ENCODE measurements at regions not wholly inside any gene's neighbourhood (a gene's known extent, or its start where the extent isn't known, plus 50 kb on each side); places are given as distances from the start of the nearest gene placed in this dataset.

- Histone ChIP-seq H2AFZ (ENCODE audit: low read length) (no peak overlapping the region), H3K36me3 (ENCODE audit: insufficient read depth, low read length) (no peaks in the 10 kb centered on the region), H3K4me2 (ENCODE audit: insufficient read depth, low read length) (no peak overlapping the region), H3K79me2 (ENCODE audit: insufficient read depth, low read length) (no peaks in the 10 kb centered on the region), H4K20me1 (ENCODE audit: insufficient read depth, low read length) (no peaks in the 10 kb centered on the region), H3K4me1 (ENCODE audit: insufficient read depth, low read length) (no peaks in the 10 kb centered on the region), H3K9me3 (ENCODE audit: low read depth, low read length) (no peaks in the 10 kb centered on the region), H3K27me3 (ENCODE audit: insufficient read depth, low read length) (no peaks in the 10 kb centered on the region), H3K27ac (ENCODE audit: low read depth, low read length) (no peak overlapping the region), H3K4me3 (ENCODE audit: insufficient read depth, low read length) (no peak overlapping the region)
- DNase-seq (ENCODE audit: insufficient read length, low spot score, missing footprints), result no peak
- TF ChIP-seq, protein P1, sequence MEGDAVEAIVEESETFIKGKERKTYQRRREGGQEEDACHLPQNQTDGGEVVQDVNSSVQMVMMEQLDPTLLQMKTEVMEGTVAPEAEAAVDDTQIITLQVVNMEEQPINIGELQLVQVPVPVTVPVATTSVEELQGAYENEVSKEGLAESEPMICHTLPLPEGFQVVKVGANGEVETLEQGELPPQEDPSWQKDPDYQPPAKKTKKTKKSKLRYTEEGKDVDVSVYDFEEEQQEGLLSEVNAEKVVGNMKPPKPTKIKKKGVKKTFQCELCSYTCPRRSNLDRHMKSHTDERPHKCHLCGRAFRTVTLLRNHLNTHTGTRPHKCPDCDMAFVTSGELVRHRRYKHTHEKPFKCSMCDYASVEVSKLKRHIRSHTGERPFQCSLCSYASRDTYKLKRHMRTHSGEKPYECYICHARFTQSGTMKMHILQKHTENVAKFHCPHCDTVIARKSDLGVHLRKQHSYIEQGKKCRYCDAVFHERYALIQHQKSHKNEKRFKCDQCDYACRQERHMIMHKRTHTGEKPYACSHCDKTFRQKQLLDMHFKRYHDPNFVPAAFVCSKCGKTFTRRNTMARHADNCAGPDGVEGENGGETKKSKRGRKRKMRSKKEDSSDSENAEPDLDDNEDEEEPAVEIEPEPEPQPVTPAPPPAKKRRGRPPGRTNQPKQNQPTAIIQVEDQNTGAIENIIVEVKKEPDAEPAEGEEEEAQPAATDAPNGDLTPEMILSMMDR (IDR thresholded peaks at IDR 0.05; ENCODE audit: extremely low read depth, low read depth, low read length), result no peak
Measured at GRCh38 chr14:66109426-66109825, 376.7 kb upstream of the CCDC196 start.

DNA sequence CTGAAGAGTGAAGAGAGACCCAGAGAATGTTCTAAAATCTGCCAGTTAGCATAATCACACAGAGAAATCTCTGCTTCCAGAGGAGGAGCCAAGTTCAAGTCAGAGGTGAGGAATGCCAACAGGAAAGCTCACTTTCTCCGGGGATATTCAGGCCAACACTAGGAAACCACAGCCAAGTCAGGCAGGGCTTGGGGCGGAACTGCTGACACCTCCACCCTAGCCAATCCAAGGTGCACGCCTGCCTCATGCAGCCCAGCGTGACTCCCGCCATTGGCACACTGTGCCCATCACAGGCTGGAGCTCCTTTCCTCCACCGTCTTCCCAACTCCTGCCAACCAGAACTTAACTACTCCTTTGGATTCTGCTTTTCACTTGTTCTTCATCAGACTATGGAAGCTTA, 374.3 kb upstream of the CCDC196 start:
- no peaks in the 10 kb centered on the region for H3K9me3 ChIP-seq (ENCODE audit: low read depth, low read length)
- H3K27me3 ChIP-seq (ENCODE audit: insufficient read depth, low read length), result no peaks in the 10 kb centered on the region
- H3K36me3 ChIP-seq (ENCODE audit: insufficient read depth, low read length), result no peaks in the 10 kb centered on the region
- H4K20me1 ChIP-seq (ENCODE audit: insufficient read depth, low read length), result no peaks in the 10 kb centered on the region
- H3K4me1 ChIP-seq (ENCODE audit: insufficient read depth, low read length), result no peaks in the 10 kb centered on the region
- H3K27ac ChIP-seq (ENCODE audit: low read depth, low read length), result no peak overlapping the region
- no peak overlapping the region for H3K4me3 ChIP-seq (ENCODE audit: insufficient read depth, low read length)
- no peak overlapping the region for H3K4me2 ChIP-seq (ENCODE audit: insufficient read depth, low read length)
- TF ChIP-seq, protein P1 (IDR thresholded peaks at IDR 0.05; ENCODE audit: extremely low read depth, low read depth, low read length), result no peak
- no peak for DNase-seq (ENCODE audit: insufficient read length, low spot score, missing footprints)
- H3K79me2 ChIP-seq (ENCODE audit: insufficient read depth, low read length), result no peaks in the 10 kb centered on the region
- no peak overlapping the region for H2AFZ ChIP-seq (ENCODE audit: low read length)

DNA sequence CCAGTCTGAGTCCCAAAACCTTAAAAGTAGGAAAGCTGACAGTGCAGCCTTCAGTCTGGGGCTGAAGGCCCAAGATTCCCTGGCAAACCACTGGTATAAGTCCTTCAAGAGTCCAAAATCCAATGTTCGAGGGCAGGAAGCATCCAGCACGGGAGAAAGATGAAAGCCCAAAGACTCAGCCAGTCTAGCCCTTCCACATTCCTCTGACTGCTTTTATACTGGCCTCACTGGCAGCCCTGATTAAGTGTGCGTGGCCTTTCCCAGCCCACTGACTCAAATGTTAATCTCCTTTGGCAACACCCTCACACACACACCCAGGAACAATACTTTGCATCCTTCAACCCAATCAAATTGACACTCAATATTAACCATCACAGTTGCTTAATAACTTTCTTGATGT, 372.1 kb upstream of the CCDC196 start:
- H3K27me3 ChIP-seq (ENCODE audit: insufficient read depth, low read length), result no peaks in the 10 kb centered on the region
- no peak overlapping the region for H3K4me2 ChIP-seq (ENCODE audit: insufficient read depth, low read length)
- no peaks in the 10 kb centered on the region for H3K79me2 ChIP-seq (ENCODE audit: insufficient read depth, low read length)
- no peak overlapping the region for H3K4me3 ChIP-seq (ENCODE audit: insufficient read depth, low read length)
- no peak overlapping the region for H2AFZ ChIP-seq (ENCODE audit: low read length)
- no peaks in the 10 kb centered on the region for H3K4me1 ChIP-seq (ENCODE audit: insufficient read depth, low read length)
- no peaks in the 10 kb centered on the region for H3K9me3 ChIP-seq (ENCODE audit: low read depth, low read length)
- H4K20me1 ChIP-seq (ENCODE audit: insufficient read depth, low read length), result no peaks in the 10 kb centered on the region
- no peak for DNase-seq (ENCODE audit: insufficient read length, low spot score, missing footprints)
- no peak overlapping the region for H3K27ac ChIP-seq (ENCODE audit: low read depth, low read length)
- no peaks in the 10 kb centered on the region for H3K36me3 ChIP-seq (ENCODE audit: insufficient read depth, low read length)
- TF ChIP-seq, protein P1 (IDR thresholded peaks at IDR 0.05; ENCODE audit: extremely low read depth, low read depth, low read length), result no peak

GRCh38 chr14:66115740-66116502, 370.2 kb upstream of the CCDC196 start:
- H3K27me3 ChIP-seq (ENCODE audit: insufficient read depth, low read length), result no peaks in the 10 kb centered on the region
- H3K9me3 ChIP-seq (ENCODE audit: low read depth, low read length), result no peaks in the 10 kb centered on the region
- H3K4me3 ChIP-seq (ENCODE audit: insufficient read depth, low read length), result no peak overlapping the region
- H3K4me1 ChIP-seq (ENCODE audit: insufficient read depth, low read length), result no peaks in the 10 kb centered on the region
- H3K4me2 ChIP-seq (ENCODE audit: insufficient read depth, low read length), result no peak overlapping the region
- TF ChIP-seq, protein P1 (IDR thresholded peaks at IDR 0.05; ENCODE audit: extremely low read depth, low read depth, low read length), result no peak
- H3K79me2 ChIP-seq (ENCODE audit: insufficient read depth, low read length), result no peaks in the 10 kb centered on the region
- no peak for DNase-seq (ENCODE audit: insufficient read length, low spot score, missing footprints)
- no peaks in the 10 kb centered on the region for H4K20me1 ChIP-seq (ENCODE audit: insufficient read depth, low read length)
- no peaks in the 10 kb centered on the region for H3K36me3 ChIP-seq (ENCODE audit: insufficient read depth, low read length)
- no peak overlapping the region for H3K27ac ChIP-seq (ENCODE audit: low read depth, low read length)
- no peak overlapping the region for H2AFZ ChIP-seq (ENCODE audit: low read length)

Data from osteoblast (primary cell).